Fibroblast of peridontal ligament (primary cell): ENCODE measurements at regions not wholly inside any gene's neighbourhood (a gene's known extent, or its start where the extent isn't known, plus 50 kb on each side); places are given as distances from the start of the nearest gene placed in this dataset.

ENCODE experiments used
- DNase-seq: peaks from one replicate; pipeline ENCODE4 v3.0.0-alpha.2; 2010; ENCODE audit errors: extremely low read depth

GRCh38 chr12:76220980-76221379, 127.2 kb downstream of the BBS10 start:
- no peak for DNase-seq

GRCh38 chr12:76219806-76220205, 128.4 kb downstream of the BBS10 start:
- DNase-seq: no peak

DNA sequence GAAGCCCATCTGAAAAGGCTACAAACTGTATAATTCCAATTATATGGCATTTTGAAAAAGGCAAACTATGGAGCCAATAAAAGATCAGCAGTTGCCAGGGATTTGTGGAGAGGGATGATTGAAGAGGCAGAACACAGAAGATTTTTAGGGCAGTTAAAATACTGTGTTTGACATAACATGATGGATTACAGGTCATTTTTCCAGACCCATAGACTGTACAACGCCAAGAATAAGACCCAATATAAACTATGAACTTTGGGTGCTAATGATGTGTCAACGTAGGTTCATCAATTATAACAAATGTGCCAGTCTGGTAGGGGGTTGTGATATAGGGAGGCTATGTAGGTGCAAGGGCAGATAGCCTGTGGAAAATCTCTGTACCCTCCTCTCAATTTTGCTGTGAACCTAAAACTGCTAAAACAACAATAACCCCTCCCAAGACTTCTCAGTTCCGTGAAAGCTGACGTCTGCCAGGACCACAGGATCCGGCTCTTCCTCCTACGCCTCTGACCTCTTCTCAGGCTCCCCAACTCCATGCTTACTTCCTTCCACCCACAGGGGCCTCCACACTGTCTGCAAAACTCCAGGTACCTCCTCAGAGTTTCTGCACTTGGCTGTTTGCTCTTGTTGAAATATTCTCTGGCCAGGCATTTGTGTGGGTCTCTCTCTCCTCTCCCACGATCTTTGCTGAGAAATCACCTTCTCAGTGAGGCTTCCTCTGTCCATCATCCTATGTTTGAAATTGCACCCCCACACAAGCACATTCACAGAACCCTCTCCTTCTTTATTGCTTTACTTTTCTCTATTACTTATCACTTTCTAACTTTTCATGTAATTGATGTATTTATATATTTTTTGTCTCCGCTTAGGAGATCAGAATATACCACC, 131.4 kb downstream of the BBS10 start:
- no peak for DNase-seq

DNA sequence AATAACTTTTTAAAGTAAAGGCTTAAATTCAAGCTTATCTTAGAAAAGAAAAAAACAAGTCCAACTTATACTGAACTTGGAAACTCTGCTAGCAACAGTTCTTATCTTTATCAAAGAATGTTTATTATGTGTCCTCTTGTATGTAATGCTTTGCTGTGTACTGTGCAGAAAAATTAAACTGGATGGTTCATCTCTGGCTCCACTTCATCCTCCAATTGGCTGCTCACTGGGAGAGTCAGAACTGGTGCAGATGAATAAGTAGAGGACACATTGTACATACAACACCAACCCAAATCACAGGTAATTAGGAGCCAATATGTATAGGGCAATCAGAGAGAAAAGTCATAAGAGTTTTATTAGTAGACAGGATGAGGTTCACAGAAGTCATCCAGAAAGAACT, 123.6 kb upstream of the NAP1L1 start:
- no peak for DNase-seq

DNA sequence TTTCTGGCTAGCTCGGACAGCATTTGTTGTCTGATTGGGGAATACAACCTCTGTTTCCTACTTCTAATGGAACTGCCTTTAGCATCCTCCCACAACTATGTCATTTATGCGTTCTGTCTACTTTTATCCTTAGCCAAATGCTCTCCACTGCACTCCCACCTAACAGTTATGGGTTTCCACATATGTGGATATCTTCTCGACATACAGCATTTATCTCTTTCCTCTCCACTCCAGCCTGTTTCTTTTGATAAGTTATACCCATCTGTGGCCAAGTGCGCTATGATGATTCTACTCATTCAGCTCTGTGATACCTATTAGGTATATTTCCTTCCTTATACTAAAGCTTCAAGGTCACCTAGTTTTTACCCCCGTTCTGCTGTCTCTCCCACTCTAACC, 122.2 kb upstream of the NAP1L1 start:
- no peak for DNase-seq

DNA sequence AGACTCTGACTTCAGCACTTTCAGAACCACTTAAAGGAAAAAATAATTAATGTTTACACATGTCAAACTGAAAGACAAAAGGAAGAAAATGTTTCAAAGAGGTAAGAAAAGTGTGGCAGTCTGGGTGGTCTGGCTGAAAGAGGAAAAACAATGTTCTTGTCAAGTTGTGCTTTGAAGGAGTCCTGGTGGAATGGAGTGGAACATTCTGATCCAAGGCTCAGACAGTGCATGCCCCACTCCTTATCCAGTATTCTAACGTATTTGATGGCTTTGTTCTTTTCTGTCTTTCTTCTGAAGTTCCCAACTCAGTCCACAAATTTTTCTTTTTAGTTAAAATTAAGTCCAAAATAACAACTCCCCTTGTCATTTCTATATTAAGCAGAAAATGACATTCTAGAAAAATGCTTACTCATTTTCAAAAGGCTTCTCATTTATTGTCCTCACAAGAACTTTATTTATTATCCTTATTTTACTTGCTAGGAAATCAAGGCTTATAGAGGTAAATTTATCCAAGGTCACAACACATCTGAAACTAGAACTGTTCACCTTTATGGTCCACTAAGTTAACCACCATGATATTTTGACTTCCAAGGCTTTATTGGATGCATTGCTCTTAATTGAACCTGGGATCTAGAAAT, 121.7 kb upstream of the NAP1L1 start:
- no peak for DNase-seq

DNA sequence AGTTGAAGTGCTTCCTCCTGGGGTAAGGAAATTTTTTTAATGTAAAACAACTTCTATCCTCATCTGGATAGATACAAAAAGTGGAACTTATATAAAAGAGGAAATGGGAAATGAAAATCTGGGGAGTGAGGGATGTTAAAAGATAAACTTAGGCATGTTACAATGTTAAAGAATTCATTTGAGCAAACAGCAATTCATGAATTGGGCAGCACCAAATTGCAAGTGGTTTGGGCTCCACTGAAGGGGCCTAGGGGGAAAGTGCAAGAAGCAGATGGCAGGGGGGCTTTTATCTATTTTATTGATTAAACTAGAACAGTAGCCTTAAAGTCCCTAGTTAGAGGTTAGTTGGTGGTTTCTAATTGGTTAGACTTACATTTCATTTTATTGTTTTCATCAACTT, 118.1 kb upstream of the NAP1L1 start:
- DNase-seq: no peak

DNA sequence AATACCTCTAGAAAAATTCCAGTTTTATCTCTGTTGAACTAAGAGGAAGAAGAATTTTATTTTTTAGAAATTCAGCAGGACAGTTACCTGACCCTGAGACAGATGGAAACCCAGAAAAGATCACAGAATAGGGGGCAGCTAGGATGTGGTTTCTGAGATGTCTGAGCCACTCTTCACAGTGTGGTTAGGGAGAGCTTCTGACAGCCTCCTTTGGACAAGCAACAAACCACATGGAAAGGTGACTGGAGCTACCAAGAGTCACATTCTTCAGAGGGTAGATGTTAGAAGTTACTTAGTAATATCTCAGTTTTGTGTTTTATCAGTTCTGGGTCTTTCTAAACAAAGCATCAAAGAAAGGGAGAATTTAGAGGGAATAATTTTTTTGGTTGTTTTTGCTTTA, 117.3 kb upstream of the NAP1L1 start:
- no peak for DNase-seq

- DNase-seq: no peak
Observed at GRCh38 chr12:76201316-76201715, 116.8 kb upstream of the NAP1L1 start.

DNA sequence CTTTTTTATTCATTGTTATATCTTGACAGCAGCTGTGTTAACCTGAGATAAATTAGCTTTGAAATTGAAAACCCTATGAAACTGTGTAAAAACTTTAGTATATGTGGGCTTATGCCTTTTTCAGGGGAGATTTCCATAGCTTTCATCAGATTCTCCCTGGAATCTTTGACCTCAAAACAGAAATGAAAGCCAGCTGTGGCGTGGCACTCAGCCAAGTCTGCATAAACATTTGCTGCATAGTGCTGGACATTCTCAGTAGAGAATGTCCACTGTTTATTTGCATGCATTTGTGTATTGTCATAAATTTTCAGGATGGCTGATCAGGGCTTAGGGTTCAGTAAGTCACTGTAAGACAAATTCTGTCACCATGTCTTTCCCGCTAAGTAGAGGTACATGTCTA, 115.3 kb upstream of the NAP1L1 start:
- peak; percentile 93 for DNase-seq

GRCh38 chr12:76198839-76199238, 114.4 kb upstream of the NAP1L1 start:
- no peak for DNase-seq

DNA sequence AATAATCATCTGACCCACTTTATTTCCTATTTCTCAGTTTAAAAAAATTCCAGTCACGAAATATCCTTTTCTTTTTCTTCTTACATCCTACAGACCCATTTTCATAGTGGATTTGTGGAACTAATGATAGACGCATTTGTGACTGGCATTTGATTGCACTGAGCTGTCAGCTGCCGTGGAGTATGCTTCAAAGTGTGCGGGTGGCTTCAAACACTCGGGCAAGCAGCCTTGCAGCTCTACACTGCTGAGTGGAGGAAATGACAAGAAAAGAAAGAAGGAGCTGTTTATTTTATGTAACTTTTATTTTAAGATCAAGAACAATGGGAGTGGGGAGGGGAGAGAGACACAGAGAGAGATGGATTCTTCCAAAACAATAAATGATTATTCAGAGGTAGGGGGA, 112.8 kb upstream of the NAP1L1 start:
- no peak for DNase-seq

- DNase-seq: no peak
Observed at GRCh38 chr12:76195920-76196319, 111.4 kb upstream of the NAP1L1 start.

DNA sequence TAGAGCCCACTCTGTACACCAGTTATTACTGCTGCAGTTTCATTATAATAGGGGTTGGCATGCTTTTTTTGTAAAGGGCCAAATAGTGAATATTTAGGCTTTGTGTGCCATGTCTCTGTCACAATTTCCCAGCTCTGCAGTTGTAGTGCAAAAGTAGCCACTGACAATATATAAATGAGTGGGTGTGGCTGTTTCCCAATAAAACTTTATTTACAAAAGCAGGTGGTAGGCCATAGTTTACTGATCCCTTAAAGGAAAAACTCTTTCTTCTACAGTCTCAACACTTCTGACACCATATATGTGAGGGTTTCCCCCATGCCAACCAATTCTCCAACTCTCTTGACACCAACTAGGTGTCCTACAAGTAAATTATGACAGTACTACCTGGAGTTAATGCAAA, 110.2 kb upstream of the NAP1L1 start:
- no peak for DNase-seq

GRCh38 chr12:76193961-76194360, 109.5 kb upstream of the NAP1L1 start:
- DNase-seq: no peak

DNA sequence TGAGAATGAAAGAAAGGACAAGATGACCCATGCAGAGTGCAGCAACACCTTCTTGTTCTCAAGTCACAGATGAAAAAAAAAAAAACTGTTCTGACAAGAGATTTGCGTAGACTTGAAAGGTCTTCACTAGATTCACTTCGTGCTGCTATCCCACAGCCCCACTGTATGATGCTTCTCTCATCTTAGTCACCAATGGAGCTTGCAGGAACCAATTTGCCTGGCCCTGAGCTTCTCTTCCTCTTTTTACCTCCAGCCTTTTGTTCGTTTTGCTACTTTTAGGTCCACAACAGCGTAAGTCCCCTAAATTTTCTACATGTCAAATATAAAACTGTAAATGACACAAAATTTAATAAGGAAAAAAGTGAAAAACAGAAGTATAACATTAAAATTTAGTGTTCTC, 107.9 kb upstream of the NAP1L1 start:
- DNase-seq: no peak

GRCh38 chr12:76190299-76190698, 105.8 kb upstream of the NAP1L1 start:
- DNase-seq: no peak

DNA sequence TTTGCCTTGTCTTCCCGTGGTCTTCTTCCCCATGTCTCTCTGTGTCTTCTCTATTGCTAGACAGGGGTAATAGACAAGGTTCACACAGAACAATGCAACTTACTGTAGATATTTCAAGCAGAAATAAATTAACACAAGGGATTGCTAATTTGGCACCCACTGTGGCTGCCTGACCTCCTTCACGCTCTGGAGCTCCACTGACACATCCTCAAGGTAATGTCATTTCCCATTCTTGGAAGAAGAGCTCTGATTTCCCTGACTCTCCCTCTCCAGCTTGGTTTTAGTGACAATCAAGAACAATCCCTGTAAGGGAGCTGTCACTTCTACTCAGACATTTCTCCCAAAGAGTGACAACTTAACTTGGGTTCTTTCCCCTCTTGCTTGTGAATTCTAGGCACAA, 105.4 kb upstream of the NAP1L1 start:
- no peak for DNase-seq

DNA sequence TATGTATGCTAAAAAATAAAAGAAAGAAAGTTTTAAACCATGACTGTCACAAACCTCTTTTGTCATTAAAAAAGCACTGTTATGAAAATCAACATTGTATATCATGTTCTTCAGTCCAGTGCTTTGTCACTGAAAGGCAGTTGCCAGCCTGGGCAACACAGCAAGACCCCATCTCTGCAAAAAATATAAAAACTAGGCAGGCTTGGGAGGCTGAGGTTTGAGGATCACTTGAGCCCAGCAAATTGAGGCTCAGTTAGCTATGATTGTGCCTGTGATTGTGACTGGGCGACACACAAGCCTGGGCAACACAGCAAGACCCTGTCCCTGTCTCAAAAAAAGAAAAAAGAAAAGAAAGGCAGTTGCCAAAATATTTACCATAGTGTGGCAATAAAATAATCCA, 102.7 kb upstream of the NAP1L1 start:
- no peak for DNase-seq

DNA sequence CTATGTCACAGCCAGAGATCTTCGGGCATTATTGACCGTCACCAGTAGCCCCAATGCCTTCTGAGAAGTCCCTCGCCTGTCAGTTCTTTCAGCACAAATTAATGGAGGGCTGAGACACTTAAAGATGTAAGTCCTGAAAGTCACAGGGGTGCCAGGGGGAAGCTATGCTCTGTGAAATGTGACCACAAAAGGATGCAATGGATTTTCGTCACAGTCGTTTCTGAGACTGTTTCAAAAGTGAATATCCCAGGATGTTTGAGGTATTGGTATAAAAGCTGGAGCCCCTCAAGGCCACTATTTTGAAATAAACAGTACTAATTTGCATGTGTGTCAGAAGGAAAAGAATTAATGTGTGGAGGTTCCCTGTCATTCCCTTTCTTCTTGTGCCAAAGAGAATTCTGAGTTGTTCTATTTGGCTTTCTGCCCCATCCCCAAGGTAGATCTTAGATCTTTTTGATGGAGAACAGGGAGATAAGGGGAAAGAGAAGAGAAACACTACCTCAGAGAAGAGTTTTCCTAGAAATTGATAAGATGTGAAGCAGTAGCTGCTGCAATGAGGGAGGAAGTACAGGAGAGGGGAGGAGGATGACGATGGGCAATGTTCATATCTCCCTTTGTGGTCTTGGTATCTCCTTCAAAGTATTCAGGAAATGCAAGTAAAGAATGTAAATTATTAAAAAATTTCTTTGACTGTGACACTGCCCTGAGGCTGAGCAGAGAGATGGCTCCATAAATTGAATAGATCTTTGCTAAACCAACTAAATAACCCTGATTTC, 101.8 kb upstream of the NAP1L1 start:
- no peak for DNase-seq

DNA sequence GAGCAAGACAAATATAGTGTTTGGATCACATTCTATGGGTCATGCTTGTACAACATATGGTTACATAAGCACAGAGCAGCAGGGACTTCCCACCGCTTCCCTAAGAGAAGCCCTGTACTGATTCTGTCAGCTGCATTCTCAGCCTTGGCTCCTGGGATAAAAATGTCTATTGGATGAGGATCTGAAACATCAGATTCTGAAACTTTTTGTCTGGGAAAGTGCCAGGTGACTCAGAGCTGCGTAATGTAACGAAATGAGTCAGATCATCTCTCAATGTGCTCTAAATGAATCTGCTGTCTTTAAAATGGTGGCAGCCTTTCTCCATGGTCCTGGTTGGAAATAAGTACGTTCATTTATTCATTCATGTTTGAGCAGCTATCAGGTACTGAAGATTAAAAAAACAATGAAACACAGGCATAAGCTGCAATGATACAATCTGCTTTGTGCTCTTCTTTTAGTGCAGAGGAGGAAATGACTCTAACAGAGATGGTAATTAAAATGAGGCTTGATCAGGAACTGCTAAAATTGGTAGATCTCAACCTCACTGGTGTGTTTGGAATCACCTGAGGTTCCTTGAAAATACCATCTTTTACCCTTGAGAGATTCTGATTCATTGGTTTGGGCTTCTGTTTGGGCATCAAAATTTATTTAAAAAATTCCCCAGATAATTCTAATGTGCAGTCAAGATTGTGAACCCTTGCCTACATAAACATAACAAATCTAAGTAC, 99.1 kb upstream of the NAP1L1 start:
- DNase-seq: peak; percentile 99
